HEK293 (cell line): ENCODE measurements at regions not wholly inside any gene's neighbourhood (a gene's known extent, or its start where the extent isn't known, plus 50 kb on each side); places are given as distances from the start of the nearest gene placed in this dataset.

Experiments used
- CTCF ChIA-PET: fragments of 350-600 bp; formaldehyde crosslinking; extraction: SDS; loops from one replicate; lab custom pipeline; 2021; ENCODE audit warnings: antibody characterized with exemption; lab: Yijun Ruan, JAX
- POLR2A ChIA-PET: fragments of 300-600 bp; formaldehyde crosslinking; extraction: SDS; loops from one replicate; lab custom pipeline; 2020; ENCODE audit warnings: antibody characterized with exemption, inconsistent platforms; lab: Yijun Ruan, JAX
- H3K27ac ChIP-seq: fragments of 200-500 bp; sonication (Bioruptor generic); 2 replicates; pipeline ENCODE4 v1.5.1; 2014; ENCODE audit warnings: low read depth, low read length, control low read depth, inconsistent platforms; ENCODE audit errors: extremely low read depth
- H3K36me3 ChIP-seq, 2 experiments: fragments of 200-500 bp in 1 of 2; sonication (Bioruptor generic) in 1 of 2; 1 replicate in 1 of 2; 2 replicates in 1 of 2; pipeline ENCODE4 v1.5.1; 2014 to 2017; ENCODE audit warnings: inconsistent platforms in 2 of 2, low read length in 2 of 2; ENCODE audit not compliant: control insufficient read depth in 2 of 2, insufficient read depth in 1 of 2
- H3K4me1 ChIP-seq: fragments of 200-500 bp; sonication (Bioruptor generic); 2 replicates; pipeline ENCODE4 v1.5.1; 2014; ENCODE audit warnings: mild to moderate bottlenecking, low read length, inconsistent platforms; ENCODE audit not compliant: control insufficient read depth, insufficient read depth
- H3K4me3 ChIP-seq: 2 replicates; pipeline ENCODE4 v1.5.1; 2011; ENCODE audit warnings: low read depth, mild to moderate bottlenecking, control low read depth, low read length, moderate library complexity
- H3K9me3 ChIP-seq: fragments of 200-500 bp; sonication (Bioruptor generic); 2 replicates; pipeline ENCODE4 v1.5.1; 2014; ENCODE audit warnings: low read depth, low read length, inconsistent platforms; ENCODE audit not compliant: control insufficient read depth, insufficient read depth
- IKZF3 ChIP-seq: fragments of 450-650 bp; IDR thresholded peaks from 2 replicates; pipeline ENCODE4 v1.5.0; 2018; ENCODE audit warnings: missing biosample characterization, mild to moderate bottlenecking, missing genetic modification characterization, moderate library complexity
- SP3 ChIP-seq: fragments of 450-650 bp; formaldehyde crosslinking; IDR thresholded peaks from 2 replicates; pipeline ENCODE4 v1.5.1; 2016; ENCODE audit warnings: missing biosample characterization, missing genetic modification characterization
- TCF7L2 ChIP-seq: IDR thresholded peaks from 2 replicates; pipeline ENCODE4 v1.6.1; 2011; ENCODE audit warnings: low read depth, mild to moderate bottlenecking, inconsistent platforms, low read length, moderate library complexity, borderline replicate concordance
- ZBTB26 ChIP-seq: fragments of 450-650 bp; formaldehyde crosslinking; optimal IDR thresholded peaks from 2 replicates; pipeline ENCODE3; 2016; ENCODE audit warnings: missing biosample characterization, mild to moderate bottlenecking, missing genetic modification characterization
- ZFHX2 ChIP-seq: fragments of 450-650 bp; formaldehyde crosslinking; conservative IDR thresholded peaks from 2 replicates; pipeline ENCODE4 v1.5.1; 2016; ENCODE audit warnings: missing biosample characterization, missing genetic modification characterization
- ZNF10 ChIP-seq: fragments of 450-650 bp; formaldehyde crosslinking; IDR thresholded peaks from 2 replicates; pipeline ENCODE4 v1.5.1; 2017; ENCODE audit warnings: missing biosample characterization, missing genetic modification characterization
- ZNF112 ChIP-seq: fragments of 450-650 bp; formaldehyde crosslinking; IDR thresholded peaks from 2 replicates; pipeline ENCODE4 v1.5.0; 2017; ENCODE audit warnings: missing biosample characterization, missing genetic modification characterization
- ZNF169 ChIP-seq: fragments of 450-650 bp; formaldehyde crosslinking; IDR thresholded peaks from 2 replicates; pipeline ENCODE4 v1.5.1; 2016; ENCODE audit warnings: missing biosample characterization, missing genetic modification characterization
- ZNF214 ChIP-seq: fragments of 450-650 bp; formaldehyde crosslinking; IDR thresholded peaks from 2 replicates; pipeline ENCODE4 v1.5.1; 2017; ENCODE audit warnings: missing biosample characterization, mild to moderate bottlenecking, missing genetic modification characterization, borderline replicate concordance
- ZNF248 ChIP-seq: fragments of 450-650 bp; formaldehyde crosslinking; IDR thresholded peaks from 2 replicates; pipeline ENCODE4 v1.5.1; 2017; ENCODE audit warnings: missing biosample characterization, missing genetic modification characterization
- ZNF311 ChIP-seq: fragments of 450-650 bp; formaldehyde crosslinking; IDR thresholded peaks from 2 replicates; pipeline ENCODE4 v1.5.1; 2017; ENCODE audit warnings: missing biosample characterization, missing genetic modification characterization, borderline replicate concordance
- ZNF366 ChIP-seq: fragments of 450-650 bp; formaldehyde crosslinking; conservative IDR thresholded peaks from 2 replicates; pipeline ENCODE4 v1.5.1; 2016; ENCODE audit warnings: missing biosample characterization, missing genetic modification characterization
- ZNF37A ChIP-seq: fragments of 450-650 bp; IDR thresholded peaks from 2 replicates; pipeline ENCODE4 v1.5.1; 2018; ENCODE audit warnings: missing biosample characterization, missing genetic modification characterization
- ZNF555 ChIP-seq: fragments of 450-650 bp; formaldehyde crosslinking; conservative IDR thresholded peaks from 2 replicates; pipeline ENCODE4 v1.5.1; 2017; ENCODE audit warnings: missing biosample characterization, mild to moderate bottlenecking, missing genetic modification characterization, inconsistent platforms
- TF ChIP-seq, protein P1 (sequence below): fragments of 450-650 bp; formaldehyde crosslinking; IDR thresholded peaks from 2 replicates; pipeline ENCODE4 v1.5.1; 2017; ENCODE audit warnings: missing biosample characterization, missing genetic modification characterization
- TF ChIP-seq, protein P2 (sequence below): fragments of 450-650 bp; formaldehyde crosslinking; conservative IDR thresholded peaks from 2 replicates; pipeline ENCODE4 v1.5.1; 2016; ENCODE audit warnings: low read depth, missing biosample characterization, missing genetic modification characterization

- CTCF ChIA-PET: no interaction called here
- POLR2A ChIA-PET: no interaction called here
- H3K4me1 ChIP-seq: no peaks in the 10 kb centered on the region
- H3K9me3 ChIP-seq: no peaks in the 10 kb centered on the region
- H3K27ac ChIP-seq: no peak overlapping the region
- H3K4me3 ChIP-seq: no peak overlapping the region
- H3K36me3 ChIP-seq: no peaks in the 10 kb centered on the region
- TF ChIP-seq ZFHX2 (tag by site-specific recombination) (no peak), ZNF311 (tag by site-specific recombination) (no peak), ZNF10 (no peak), SP3 (tag by site-specific recombination) (no peak), ZNF248 (tag by site-specific recombination) (no peak), ZNF555 (tag by site-specific recombination) (no peak), ZNF169 (tag by site-specific recombination) (no peak), ZNF214 (tag by site-specific recombination) (no peak), ZBTB26 (no peak), TCF7L2 (no peak)
- TF ChIP-seq, protein P1, sequence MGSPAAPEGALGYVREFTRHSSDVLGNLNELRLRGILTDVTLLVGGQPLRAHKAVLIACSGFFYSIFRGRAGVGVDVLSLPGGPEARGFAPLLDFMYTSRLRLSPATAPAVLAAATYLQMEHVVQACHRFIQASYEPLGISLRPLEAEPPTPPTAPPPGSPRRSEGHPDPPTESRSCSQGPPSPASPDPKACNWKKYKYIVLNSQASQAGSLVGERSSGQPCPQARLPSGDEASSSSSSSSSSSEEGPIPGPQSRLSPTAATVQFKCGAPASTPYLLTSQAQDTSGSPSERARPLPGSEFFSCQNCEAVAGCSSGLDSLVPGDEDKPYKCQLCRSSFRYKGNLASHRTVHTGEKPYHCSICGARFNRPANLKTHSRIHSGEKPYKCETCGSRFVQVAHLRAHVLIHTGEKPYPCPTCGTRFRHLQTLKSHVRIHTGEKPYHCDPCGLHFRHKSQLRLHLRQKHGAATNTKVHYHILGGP (tag by site-specific recombination): no peak
Measured at GRCh38 chr3:135837977-135838631, 127.4 kb upstream of the PPP2R3A start.

GRCh38 chr3:135840436-135840835 is 125.1 kb upstream of the PPP2R3A start:
- Histone ChIP-seq H3K36me3 (no peaks in the 10 kb centered on the region), H3K27ac (no peak overlapping the region), H3K9me3 (no peaks in the 10 kb centered on the region), H3K4me3 (no peak overlapping the region), H3K4me1 (no peaks in the 10 kb centered on the region)
- CTCF ChIA-PET: no interaction called here
- no peak for TF ChIP-seq ZNF112
- TF ChIP-seq, protein P2, sequence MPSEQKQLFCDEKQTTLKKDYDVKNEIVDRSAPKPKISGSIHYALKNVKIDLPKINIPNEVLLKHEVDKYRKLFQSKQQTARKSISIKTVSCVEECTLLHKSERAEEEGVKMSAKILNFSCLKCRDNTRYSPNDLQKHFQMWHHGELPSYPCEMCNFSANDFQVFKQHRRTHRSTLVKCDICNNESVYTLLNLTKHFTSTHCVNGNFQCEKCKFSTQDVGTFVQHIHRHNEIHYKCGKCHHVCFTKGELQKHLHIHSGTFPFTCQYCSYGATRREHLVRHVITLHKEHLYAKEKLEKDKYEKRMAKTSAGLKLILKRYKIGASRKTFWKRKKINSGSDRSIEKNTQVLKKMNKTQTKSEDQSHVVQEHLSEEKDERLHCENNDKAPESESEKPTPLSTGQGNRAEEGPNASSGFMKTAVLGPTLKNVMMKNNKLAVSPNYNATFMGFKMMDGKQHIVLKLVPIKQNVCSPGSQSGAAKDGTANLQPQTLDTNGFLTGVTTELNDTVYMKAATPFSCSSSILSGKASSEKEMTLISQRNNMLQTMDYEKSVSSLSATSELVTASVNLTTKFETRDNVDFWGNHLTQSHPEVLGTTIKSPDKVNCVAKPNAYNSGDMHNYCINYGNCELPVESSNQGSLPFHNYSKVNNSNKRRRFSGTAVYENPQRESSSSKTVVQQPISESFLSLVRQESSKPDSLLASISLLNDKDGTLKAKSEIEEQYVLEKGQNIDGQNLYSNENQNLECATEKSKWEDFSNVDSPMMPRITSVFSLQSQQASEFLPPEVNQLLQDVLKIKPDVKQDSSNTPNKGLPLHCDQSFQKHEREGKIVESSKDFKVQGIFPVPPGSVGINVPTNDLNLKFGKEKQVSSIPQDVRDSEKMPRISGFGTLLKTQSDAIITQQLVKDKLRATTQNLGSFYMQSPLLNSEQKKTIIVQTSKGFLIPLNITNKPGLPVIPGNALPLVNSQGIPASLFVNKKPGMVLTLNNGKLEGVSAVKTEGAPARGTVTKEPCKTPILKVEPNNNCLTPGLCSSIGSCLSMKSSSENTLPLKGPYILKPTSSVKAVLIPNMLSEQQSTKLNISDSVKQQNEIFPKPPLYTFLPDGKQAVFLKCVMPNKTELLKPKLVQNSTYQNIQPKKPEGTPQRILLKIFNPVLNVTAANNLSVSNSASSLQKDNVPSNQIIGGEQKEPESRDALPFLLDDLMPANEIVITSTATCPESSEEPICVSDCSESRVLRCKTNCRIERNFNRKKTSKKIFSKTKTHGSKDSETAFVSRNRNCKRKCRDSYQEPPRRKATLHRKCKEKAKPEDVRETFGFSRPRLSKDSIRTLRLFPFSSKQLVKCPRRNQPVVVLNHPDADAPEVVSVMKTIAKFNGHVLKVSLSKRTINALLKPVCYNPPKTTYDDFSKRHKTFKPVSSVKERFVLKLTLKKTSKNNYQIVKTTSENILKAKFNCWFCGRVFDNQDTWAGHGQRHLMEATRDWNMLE (tag by site-specific recombination): no peak
- no peak for TF ChIP-seq ZNF366 (tag by site-specific recombination)
- no peak for TF ChIP-seq TCF7L2
- TF ChIP-seq ZNF37A (tag by site-specific recombination): no peak
- TF ChIP-seq IKZF3: no peak
- POLR2A ChIA-PET: no interaction called here
